Neural progenitor cell (in vitro differentiated cells): ENCODE measurements at regions not wholly inside any gene's neighbourhood (a gene's known extent, or its start where the extent isn't known, plus 50 kb on each side); places are given as distances from the start of the nearest gene placed in this dataset.

Experiments used
- DNase-seq: peaks from one replicate; pipeline ENCODE4 v3.0.0-alpha.2; 2016; ENCODE audit warnings: low spot score
- H2AFZ ChIP-seq: fragments of 200-600 bp; sonication (generic); replicated peaks from 2 replicates; pipeline ENCODE4 v1.6.1; 2016; ENCODE audit warnings: antibody characterized with exemption
- H3F3A ChIP-seq: fragments of 200-600 bp; sonication (generic); 2 replicates; pipeline ENCODE4 v1.6.1; 2016; ENCODE audit warnings: antibody characterized with exemption, low read depth
- H3K27ac ChIP-seq: fragments of 200-600 bp; sonication (generic); 2 replicates; pipeline ENCODE4 v1.5.1; 2016; ENCODE audit warnings: mild to moderate bottlenecking
- H3K27me3 ChIP-seq: fragments of 200-600 bp; sonication (generic); 2 replicates; pipeline ENCODE4 v1.6.1; 2016; ENCODE audit warnings: mild to moderate bottlenecking, moderate library complexity
- H3K36me3 ChIP-seq: fragments of 200-600 bp; sonication (generic); 2 replicates; pipeline ENCODE4 v1.5.1; 2016
- H3K4me1 ChIP-seq: fragments of 200-600 bp; sonication (generic); 2 replicates; pipeline ENCODE4 v1.6.1; 2016; ENCODE audit warnings: mixed run types
- H3K4me2 ChIP-seq: fragments of 200-600 bp; sonication (generic); 2 replicates; pipeline ENCODE4 v1.6.1; 2016
- H3K4me3 ChIP-seq: fragments of 200-600 bp; sonication (generic); 2 replicates; pipeline ENCODE4 v1.5.1; 2016
- H3K79me2 ChIP-seq: fragments of 200-600 bp; sonication (generic); 2 replicates; pipeline ENCODE4 v1.6.1; 2016; ENCODE audit warnings: low read depth
- H3K9ac ChIP-seq: fragments of 200-600 bp; sonication (generic); 2 replicates; pipeline ENCODE4 v1.6.1; 2016
- H3K9me3 ChIP-seq: fragments of 200-600 bp; sonication (generic); 2 replicates; pipeline ENCODE4 v1.5.1; 2016; ENCODE audit warnings: low read depth
- H4K20me1 ChIP-seq: fragments of 200-600 bp; sonication (generic); 2 replicates; pipeline ENCODE4 v1.6.1; 2016; ENCODE audit warnings: low read depth
- H3K27ac Mint-ChIP-seq: 3 replicates; pipeline ENCODE4 v1.8.0; 2021; ENCODE audit warnings: mixed read lengths
- H3K27me3 Mint-ChIP-seq: 2 replicates; pipeline ENCODE4 v1.8.0; 2022; ENCODE audit warnings: low read depth, mild to moderate bottlenecking, inconsistent platforms, moderate library complexity, mixed read lengths; ENCODE audit not compliant: insufficient read depth
- H3K36me3 Mint-ChIP-seq: 3 replicates; pipeline ENCODE4 v1.8.0; 2021; ENCODE audit warnings: mixed read lengths
- H3K4me1 Mint-ChIP-seq: 3 replicates; pipeline ENCODE4 v1.8.0; 2021; ENCODE audit warnings: mixed read lengths
- H3K4me3 Mint-ChIP-seq: 3 replicates; pipeline ENCODE4 v1.8.0; 2021; ENCODE audit warnings: mild to moderate bottlenecking, moderate library complexity, mixed read lengths
- H3K9me3 Mint-ChIP-seq: 3 replicates; pipeline ENCODE4 v1.8.0; 2020; ENCODE audit warnings: mixed read lengths
- EZH2 ChIP-seq: fragments of 200-600 bp; sonication (generic); IDR thresholded peaks from 2 replicates; pipeline ENCODE4 v1.6.1; 2017; ENCODE audit warnings: antibody characterized with exemption, mild to moderate bottlenecking, moderate library complexity
- EZH2phosphoT487 ChIP-seq: fragments of 200-600 bp; sonication (generic); IDR thresholded peaks from 2 replicates; pipeline ENCODE4 v1.6.1; 2017; ENCODE audit warnings: antibody characterized with exemption
- TF ChIP-seq, protein P1 (sequence below): fragments of 200-600 bp; sonication (generic); IDR thresholded peaks from 2 replicates; pipeline ENCODE4 v1.5.1; 2017; ENCODE audit warnings: antibody characterized with exemption, mild to moderate bottlenecking

DNA sequence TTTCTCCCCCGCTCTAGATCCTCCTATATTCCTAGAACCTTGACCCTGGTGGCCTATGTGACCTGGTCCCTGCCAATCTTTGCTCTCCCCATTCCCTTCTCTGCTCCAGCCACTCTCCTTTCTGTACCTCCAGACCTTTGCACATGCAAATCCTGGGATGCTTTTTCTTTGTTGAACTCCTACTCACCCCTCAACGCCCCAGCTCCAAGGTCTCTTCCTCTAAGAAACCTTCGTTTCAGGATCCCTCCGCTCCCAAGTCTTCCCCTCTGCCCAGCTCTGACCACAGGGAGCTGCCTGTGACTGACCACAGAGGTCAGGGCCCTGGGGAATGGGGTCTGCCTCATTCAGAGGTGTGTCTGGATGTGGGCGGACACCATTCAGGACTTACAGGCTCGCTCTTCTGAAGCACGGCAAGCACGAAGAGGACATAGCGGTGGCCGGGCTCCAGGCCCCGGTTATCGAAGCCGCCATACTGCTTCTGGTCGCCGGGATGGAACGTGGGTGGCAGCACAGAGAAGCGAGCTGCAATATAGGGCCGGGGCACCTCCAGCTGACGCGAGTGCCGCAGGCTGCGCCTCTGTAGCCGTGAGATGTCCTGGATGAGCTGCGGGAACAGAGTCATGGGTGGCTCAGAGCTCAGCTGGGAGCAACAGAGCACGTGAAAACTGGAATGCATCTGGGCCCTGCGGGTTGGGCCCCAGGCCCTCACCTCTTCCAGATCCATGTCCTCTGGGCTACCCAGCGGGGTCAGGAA lies 120.9 kb downstream of the PTPRS start:
- Histone ChIP-seq H2AFZ (no peak overlapping the region), H3K4me1 (no peaks in the 10 kb centered on the region), H3K9me3 (no peaks in the 10 kb centered on the region), H4K20me1 (no peaks in the 10 kb centered on the region), H3K9ac (no peak overlapping the region), H3F3A (no peaks in the 10 kb centered on the region), H3K27ac (no peak overlapping the region), H3K36me3 (peaks cover 10% of the 10 kb centered on the region), H3K4me3 (no peak overlapping the region), H3K4me2 (no peak overlapping the region), H3K27me3 (no peaks in the 10 kb centered on the region), H3K79me2 (no peaks in the 10 kb centered on the region)
- Mint-ChIP-seq H3K27ac (no peak overlapping the region), H3K4me3 (no peak overlapping the region), H3K9me3 (peaks cover 4% of the 10 kb centered on the region), H3K27me3 (peaks cover 11% of the 10 kb centered on the region), H3K36me3 (peaks cover 70% of the 10 kb centered on the region), H3K4me1 (no peaks in the 10 kb centered on the region)
- TF ChIP-seq EZH2, result no peak
- no peak for DNase-seq

DNA sequence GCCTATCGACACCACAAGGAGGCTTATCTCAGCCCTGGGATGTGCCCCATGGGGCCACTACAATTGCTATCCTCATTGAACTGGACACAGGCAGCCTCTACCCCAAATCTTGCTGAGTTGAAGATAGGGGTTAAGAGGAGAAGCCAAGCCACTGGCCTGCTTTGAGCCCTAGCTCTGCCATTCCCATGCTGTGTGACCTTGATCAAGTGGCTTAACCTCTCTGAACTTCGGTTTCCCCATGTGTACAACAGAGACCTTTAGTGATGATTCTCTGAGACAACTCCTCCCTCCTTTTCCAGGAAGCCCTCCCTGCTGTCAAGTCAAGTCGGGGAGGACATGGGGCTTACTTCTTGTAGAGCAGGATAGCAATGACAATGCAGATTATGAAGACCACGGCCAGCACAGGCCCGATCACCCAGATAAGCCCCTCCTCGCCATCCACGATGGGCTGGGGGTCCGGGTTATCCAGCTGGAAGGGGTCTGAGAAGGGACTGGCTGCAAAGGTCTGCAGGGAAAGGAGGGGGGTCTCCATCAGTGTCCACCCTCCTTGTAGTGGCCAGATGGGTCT lies 121.6 kb downstream of the PTPRS start:
- Mint-ChIP-seq H3K9me3 (peaks cover 4% of the 10 kb centered on the region), H3K27me3 (peaks cover 9% of the 10 kb centered on the region), H3K27ac (no peak overlapping the region), H3K36me3 (peaks cover 71% of the 10 kb centered on the region), H3K4me3 (no peak overlapping the region), H3K4me1 (no peaks in the 10 kb centered on the region)
- no peaks in the 10 kb centered on the region for H3K79me2 ChIP-seq
- H3F3A ChIP-seq, result no peaks in the 10 kb centered on the region
- no peaks in the 10 kb centered on the region for H3K4me1 ChIP-seq
- no peak overlapping the region for H3K4me3 ChIP-seq
- no peaks in the 10 kb centered on the region for H4K20me1 ChIP-seq
- TF ChIP-seq, protein P1, sequence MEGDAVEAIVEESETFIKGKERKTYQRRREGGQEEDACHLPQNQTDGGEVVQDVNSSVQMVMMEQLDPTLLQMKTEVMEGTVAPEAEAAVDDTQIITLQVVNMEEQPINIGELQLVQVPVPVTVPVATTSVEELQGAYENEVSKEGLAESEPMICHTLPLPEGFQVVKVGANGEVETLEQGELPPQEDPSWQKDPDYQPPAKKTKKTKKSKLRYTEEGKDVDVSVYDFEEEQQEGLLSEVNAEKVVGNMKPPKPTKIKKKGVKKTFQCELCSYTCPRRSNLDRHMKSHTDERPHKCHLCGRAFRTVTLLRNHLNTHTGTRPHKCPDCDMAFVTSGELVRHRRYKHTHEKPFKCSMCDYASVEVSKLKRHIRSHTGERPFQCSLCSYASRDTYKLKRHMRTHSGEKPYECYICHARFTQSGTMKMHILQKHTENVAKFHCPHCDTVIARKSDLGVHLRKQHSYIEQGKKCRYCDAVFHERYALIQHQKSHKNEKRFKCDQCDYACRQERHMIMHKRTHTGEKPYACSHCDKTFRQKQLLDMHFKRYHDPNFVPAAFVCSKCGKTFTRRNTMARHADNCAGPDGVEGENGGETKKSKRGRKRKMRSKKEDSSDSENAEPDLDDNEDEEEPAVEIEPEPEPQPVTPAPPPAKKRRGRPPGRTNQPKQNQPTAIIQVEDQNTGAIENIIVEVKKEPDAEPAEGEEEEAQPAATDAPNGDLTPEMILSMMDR, result no peak
- TF ChIP-seq EZH2 (no peak), EZH2phosphoT487 (no peak)
- H3K27me3 ChIP-seq, result no peaks in the 10 kb centered on the region
- no peak overlapping the region for H2AFZ ChIP-seq
- no peak overlapping the region for H3K9ac ChIP-seq
- no peak overlapping the region for H3K27ac ChIP-seq
- H3K4me2 ChIP-seq, result no peak overlapping the region
- no peak for DNase-seq
- H3K36me3 ChIP-seq, result peaks cover 10% of the 10 kb centered on the region
- H3K9me3 ChIP-seq, result no peaks in the 10 kb centered on the region

DNA sequence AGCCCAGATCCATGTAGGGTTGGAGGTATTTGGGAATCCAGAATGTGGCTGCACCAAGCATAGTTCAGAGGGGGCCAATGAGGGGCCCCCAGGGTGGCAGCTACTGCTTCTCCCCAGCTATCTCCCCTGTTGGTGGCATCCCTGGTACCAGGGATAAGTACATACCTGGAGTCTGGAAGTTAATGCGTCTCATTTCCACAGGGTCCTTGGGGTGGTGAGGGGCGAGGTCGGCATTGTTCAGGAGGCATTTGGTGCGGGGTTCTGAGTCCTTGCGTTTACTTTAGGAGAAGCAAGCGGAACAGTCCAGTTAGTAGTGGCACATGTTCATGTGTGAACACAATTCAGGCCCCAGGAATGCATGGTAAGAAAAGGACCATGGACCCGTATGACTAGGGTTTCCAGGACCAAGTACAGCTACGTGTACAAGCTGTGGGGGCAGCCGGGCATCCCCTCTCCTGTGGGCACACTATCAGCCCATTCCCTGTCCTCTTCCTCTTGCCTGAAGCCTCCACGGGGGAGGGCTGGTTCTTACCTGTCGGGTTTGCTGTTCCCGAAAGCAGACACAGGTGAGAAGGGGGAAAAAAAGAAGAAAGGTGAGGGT lies 122.3 kb downstream of the PTPRS start:
- no peaks in the 10 kb centered on the region for H4K20me1 ChIP-seq
- H3K4me1 Mint-ChIP-seq, result no peaks in the 10 kb centered on the region
- H2AFZ ChIP-seq, result no peak overlapping the region
- no peak overlapping the region for H3K4me3 ChIP-seq
- no peak overlapping the region for H3K27ac Mint-ChIP-seq
- peaks cover 76% of the 10 kb centered on the region for H3K36me3 Mint-ChIP-seq
- TF ChIP-seq, protein P1, result no peak
- TF ChIP-seq EZH2phosphoT487, result no peak
- TF ChIP-seq EZH2, result no peak
- peaks cover 10% of the 10 kb centered on the region for H3K36me3 ChIP-seq
- no peaks in the 10 kb centered on the region for H3K9me3 ChIP-seq
- no peak for DNase-seq
- H3K9ac ChIP-seq, result no peak overlapping the region
- no peak overlapping the region for H3K27ac ChIP-seq
- no peaks in the 10 kb centered on the region for H3K79me2 ChIP-seq
- peaks cover 9% of the 10 kb centered on the region for H3K27me3 Mint-ChIP-seq
- no peak overlapping the region for H3K4me2 ChIP-seq
- no peak overlapping the region for H3K4me3 Mint-ChIP-seq
- H3K27me3 ChIP-seq, result no peaks in the 10 kb centered on the region
- H3K9me3 Mint-ChIP-seq, result peaks cover 9% of the 10 kb centered on the region
- no peaks in the 10 kb centered on the region for H3K4me1 ChIP-seq
- H3F3A ChIP-seq, result no peaks in the 10 kb centered on the region

DNA sequence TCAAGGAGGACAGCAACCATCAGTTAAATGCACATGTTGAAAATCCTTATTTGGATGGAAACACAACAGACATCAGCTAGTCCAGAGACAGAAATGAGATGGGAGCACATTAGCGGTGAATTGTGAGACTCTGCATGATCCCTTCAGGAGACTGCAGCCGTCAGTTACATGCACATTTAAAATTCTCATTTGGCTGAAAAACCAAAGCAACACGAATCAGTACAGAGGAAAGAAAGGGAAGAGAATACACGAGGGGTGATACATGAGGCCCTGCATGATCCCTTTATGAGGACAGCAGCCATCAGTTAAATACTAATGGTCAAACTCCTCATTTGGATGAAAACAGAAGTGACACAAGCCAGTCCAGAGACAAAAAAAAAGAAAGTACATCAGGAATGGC lies 123.4 kb downstream of the PTPRS start:
- Histone ChIP-seq H2AFZ (no peak overlapping the region), H3K27ac (no peak overlapping the region), H3K9me3 (no peaks in the 10 kb centered on the region), H4K20me1 (no peaks in the 10 kb centered on the region), H3K36me3 (peaks cover 10% of the 10 kb centered on the region), H3K4me2 (no peak overlapping the region), H3K9ac (no peak overlapping the region), H3F3A (no peaks in the 10 kb centered on the region), H3K27me3 (no peaks in the 10 kb centered on the region), H3K4me1 (no peaks in the 10 kb centered on the region), H3K4me3 (no peak overlapping the region), H3K79me2 (no peaks in the 10 kb centered on the region)
- no peak overlapping the region for H3K4me3 Mint-ChIP-seq
- peaks cover 13% of the 10 kb centered on the region for H3K27me3 Mint-ChIP-seq
- no peak for DNase-seq
- no peaks in the 10 kb centered on the region for H3K4me1 Mint-ChIP-seq
- peaks cover 15% of the 10 kb centered on the region for H3K9me3 Mint-ChIP-seq
- H3K36me3 Mint-ChIP-seq, result peaks cover 83% of the 10 kb centered on the region
- no peak overlapping the region for H3K27ac Mint-ChIP-seq
- TF ChIP-seq EZH2 (no peak), EZH2phosphoT487 (no peak)
- TF ChIP-seq, protein P1, result no peak
